Spleen (tissue), 11 donors: ENCODE measurements at regions not wholly inside any gene's neighbourhood (a gene's known extent, or its start where the extent isn't known, plus 50 kb on each side); places are given as distances from the start of the nearest gene placed in this dataset.

ENCODE experiments used
- DNase-seq: peaks from one replicate; pipeline ENCODE4 v3.0.0-alpha.2; 2020
- H3K27ac ChIP-seq, 8 donors: fragments of 200-600 bp; sonication (generic) in 7 of 8; 1 replicate in 4 of 8; 2 replicates in 4 of 8; pipeline versions ENCODE4 v1.5.0 to v1.8.0; 2016 to 2021; ENCODE audit warnings: inconsistent platforms in 4 of 8, mild to moderate bottlenecking in 4 of 8, moderate library complexity in 1 of 8
- H3K27me3 ChIP-seq, 7 donors: fragments of 200-600 bp; sonication (generic) in 6 of 7; replicated peaks in 1 of 7; 1 replicate in 4 of 7; 2 replicates in 3 of 7; pipeline versions ENCODE4 v1.5.0 to v1.8.0; 2016 to 2021; ENCODE audit warnings: inconsistent platforms in 3 of 7, mild to moderate bottlenecking in 1 of 7
- H3K36me3 ChIP-seq, 6 donors: fragments of 200-600 bp; sonication (generic) in 5 of 6; 1 replicate in 4 of 6; 2 replicates in 2 of 6; pipeline versions ENCODE4 v1.5.0 to v1.8.0; 2016 to 2021; ENCODE audit warnings: inconsistent platforms in 2 of 6
- H3K4me1 ChIP-seq, 6 donors: fragments of 200-600 bp; sonication (generic) in 5 of 6; 1 replicate in 3 of 6; 2 replicates in 3 of 6; pipeline versions ENCODE4 v1.5.0 to v1.8.0; 2016 to 2021; ENCODE audit warnings: inconsistent platforms in 3 of 6
- H3K4me3 ChIP-seq, 8 donors: fragments of 200-600 bp; sonication (generic) in 7 of 8; 1 replicate in 4 of 8; 2 replicates in 4 of 8; pipeline versions ENCODE4 v1.5.0 to v1.8.0; 2016 to 2021; ENCODE audit warnings: inconsistent platforms in 4 of 8, mild to moderate bottlenecking in 4 of 8, moderate library complexity in 2 of 8
- H3K9me3 ChIP-seq, 8 donors: fragments of 200-600 bp; sonication (generic) in 7 of 8; 1 replicate in 4 of 8; 2 replicates in 4 of 8; pipeline versions ENCODE4 v1.5.0 to v1.8.0; 2016 to 2021; ENCODE audit warnings: inconsistent platforms in 4 of 8
- POLR2A ChIP-seq, 3 donors: fragments of 450-650 bp; IDR thresholded peaks; one replicate each; pipeline ENCODE4 v1.5.1; 2017; ENCODE audit warnings: antibody characterized with exemption in 3 of 3, mild to moderate bottlenecking in 1 of 3
- POLR2AphosphoS5 ChIP-seq, 3 donors: sonication (generic); formaldehyde crosslinking; IDR thresholded peaks; one replicate each; pipeline ENCODE4 v1.5.1; 2017; ENCODE audit warnings: antibody characterized with exemption in 3 of 3
- WGBS, 5 donors: extraction: QIAGEN DNeasy Blood & Tissue Kit in 3 of 5; methylation state at CpG; one replicate each; pipeline versions ENCODE4 v1.1.5 to v1.1.7; 2013 to 2018; 5-methylcytosine and 5-hydroxymethylcytosine counted together
- intact Hi-C: fragments of 100-400 bp; cut with DNase I; formaldehyde crosslinking; loops from one replicate; pipeline ENCODE4 v1.15.0; 2023; ENCODE audit warnings: low total_unique reads
- TF ChIP-seq, protein P1 (sequence below), 11 experiments: fragments of 200-600 bp in 7 of 11; fragments of 450-650 bp in 4 of 11; sonication (generic) in 4 of 11; IDR thresholded peaks in 8 of 11; conservative IDR thresholded peaks in 3 of 11; 1 replicate in 7 of 11; 2 replicates in 4 of 11; pipeline versions ENCODE4 v1.4.0 to v1.8.0; 2016 to 2021; ENCODE audit warnings: antibody characterized with exemption in 11 of 11, inconsistent platforms in 4 of 11, mild to moderate bottlenecking in 1 of 11
- donor health status: healthy with polysubstance abuse.
- donor health status: DM: no; HTN: no; CAD: no; lungs with moderate emphysema.
- donor health status: DM: no; HTN: no; CAD: no.
- donor health status: Bipolar disorder and iron deficiency.
- donor health status: healthy.
- donor health status: DM: no; HTN: no; CAD: no.
- donor health status: DM: yes; HTN: yes; CAD: no.

DNA sequence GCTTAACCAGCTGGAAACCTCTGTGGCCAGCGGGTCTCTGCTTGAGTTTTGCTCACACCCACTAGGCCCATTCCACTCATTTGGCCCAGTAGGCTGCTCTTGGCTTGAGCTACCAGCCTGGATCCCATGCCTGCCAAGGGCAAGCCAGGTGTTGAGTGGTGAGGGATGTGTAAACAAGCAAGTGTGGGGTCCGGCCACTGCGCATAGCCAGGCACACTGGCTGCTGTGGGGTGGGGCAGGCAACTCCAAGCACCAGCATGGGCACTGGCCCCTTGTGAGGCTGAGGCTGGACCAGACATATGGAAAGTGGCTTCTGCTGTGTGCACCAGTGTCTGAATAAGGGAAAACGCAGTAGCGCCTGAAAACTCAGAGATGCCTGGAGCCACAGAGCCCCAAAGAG lies 732.7 kb downstream of the NR4A2 start:
- Histone ChIP-seq H3K4me1 (no peaks in the 10 kb centered on the region), H3K27me3 (no peaks in the 10 kb centered on the region), H3K4me3 (no peak overlapping the region), H3K36me3 (no peaks in the 10 kb centered on the region), H3K9me3 (peaks cover 0 to 54% (median 26%) of the 10 kb centered on the region in 8 donors), H3K27ac (no peak overlapping the region)
- 80 to 96% (median 92%) methylated on average over 5 of the region's 5 CpGs for WGBS, 5 donors
- TF ChIP-seq POLR2AphosphoS5 (IDR thresholded peaks at IDR 0.05) (no peak), POLR2A (IDR thresholded peaks at IDR 0.05) (no peak)
- TF ChIP-seq, protein P1, sequence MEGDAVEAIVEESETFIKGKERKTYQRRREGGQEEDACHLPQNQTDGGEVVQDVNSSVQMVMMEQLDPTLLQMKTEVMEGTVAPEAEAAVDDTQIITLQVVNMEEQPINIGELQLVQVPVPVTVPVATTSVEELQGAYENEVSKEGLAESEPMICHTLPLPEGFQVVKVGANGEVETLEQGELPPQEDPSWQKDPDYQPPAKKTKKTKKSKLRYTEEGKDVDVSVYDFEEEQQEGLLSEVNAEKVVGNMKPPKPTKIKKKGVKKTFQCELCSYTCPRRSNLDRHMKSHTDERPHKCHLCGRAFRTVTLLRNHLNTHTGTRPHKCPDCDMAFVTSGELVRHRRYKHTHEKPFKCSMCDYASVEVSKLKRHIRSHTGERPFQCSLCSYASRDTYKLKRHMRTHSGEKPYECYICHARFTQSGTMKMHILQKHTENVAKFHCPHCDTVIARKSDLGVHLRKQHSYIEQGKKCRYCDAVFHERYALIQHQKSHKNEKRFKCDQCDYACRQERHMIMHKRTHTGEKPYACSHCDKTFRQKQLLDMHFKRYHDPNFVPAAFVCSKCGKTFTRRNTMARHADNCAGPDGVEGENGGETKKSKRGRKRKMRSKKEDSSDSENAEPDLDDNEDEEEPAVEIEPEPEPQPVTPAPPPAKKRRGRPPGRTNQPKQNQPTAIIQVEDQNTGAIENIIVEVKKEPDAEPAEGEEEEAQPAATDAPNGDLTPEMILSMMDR (IDR thresholded peaks at IDR 0.05 in 8 of 11, conservative IDR thresholded peaks at IDR 0.05 in 3 of 11): no peak
- DNase-seq: peak; percentile 47
- intact Hi-C loops: no loop called here

DNA sequence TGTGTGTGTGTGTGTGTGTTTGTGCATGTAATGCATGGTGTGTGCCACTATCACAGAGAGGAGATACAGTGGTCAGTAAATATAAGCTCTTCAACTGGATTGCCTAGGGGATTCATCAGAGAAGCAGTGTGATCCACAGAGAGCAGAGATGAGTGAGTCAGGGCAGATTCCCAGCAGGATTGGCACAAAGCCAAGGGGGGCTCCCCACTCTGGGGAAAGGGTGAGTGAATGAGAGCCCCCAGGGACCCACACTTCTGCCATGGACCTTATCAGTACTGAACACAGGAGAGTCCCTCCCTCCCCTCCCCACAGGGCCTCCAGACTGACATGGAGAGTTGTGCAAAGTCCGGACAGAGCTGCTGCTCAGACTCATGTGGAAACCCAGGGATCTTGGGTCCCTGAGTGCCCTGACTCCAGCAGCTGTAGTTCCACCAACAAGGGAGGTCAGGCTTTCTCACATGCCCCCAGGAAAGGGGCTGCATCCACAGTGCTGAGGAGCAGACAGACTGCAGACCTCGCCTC lies 748.8 kb downstream of the NR4A2 start:
- intact Hi-C loops: no loop called here

GRCh38 chr2:155574941-155575340 lies 757.6 kb downstream of the NR4A2 start:
- no peak for DNase-seq
- H3K9me3 ChIP-seq: peaks cover 0 to 19% (median 7%) of the 10 kb centered on the region in 8 donors
- TF ChIP-seq, protein P1 (IDR thresholded peaks at IDR 0.05 in 8 of 11, conservative IDR thresholded peaks at IDR 0.05 in 3 of 11): no peak
- TF ChIP-seq POLR2AphosphoS5 (IDR thresholded peaks at IDR 0.05) (no peak), POLR2A (IDR thresholded peaks at IDR 0.05) (no peak)
- H3K27me3 ChIP-seq: no peaks in the 10 kb centered on the region
- no peaks in the 10 kb centered on the region for H3K36me3 ChIP-seq
- 69 to 84% (median 73%) methylated on average over 1 of the region's 1 CpG for WGBS, 5 donors
- H3K27ac ChIP-seq: no peak overlapping the region
- no peak overlapping the region for H3K4me3 ChIP-seq
- H3K4me1 ChIP-seq: no peaks in the 10 kb centered on the region
- intact Hi-C loops: no loop called here

More for the DNA sequence above, 748.8 kb downstream of the NR4A2 start:
- Histone ChIP-seq H3K27ac (no peak overlapping the region), H3K27me3 (no peaks in the 10 kb centered on the region), H3K36me3 (no peaks in the 10 kb centered on the region), H3K9me3 (peaks cover 0 to 30% (median 11%) of the 10 kb centered on the region in 8 donors), H3K4me1 (no peaks in the 10 kb centered on the region), H3K4me3 (no peak overlapping the region)
- WGBS, 5 donors: 36 to 91% (median 82%) methylated on average over 1 to 2 of the region's 2 CpGs
- no peak for DNase-seq
- TF ChIP-seq POLR2AphosphoS5 (IDR thresholded peaks at IDR 0.05): no peak
- no peak for TF ChIP-seq POLR2A (IDR thresholded peaks at IDR 0.05)
- TF ChIP-seq, protein P1 (IDR thresholded peaks at IDR 0.05 in 8 of 11, conservative IDR thresholded peaks at IDR 0.05 in 3 of 11): no peak

GRCh38 chr2:155547571-155547970 lies 785.0 kb downstream of the NR4A2 start:
- WGBS, 5 donors: 87 to 91% (median 90%) methylated on average over 3 of the region's 3 CpGs
- no peak overlapping the region for H3K27ac ChIP-seq

More at GRCh38 chr2:155547571-155547970, 785.0 kb downstream of the NR4A2 start:
- Histone ChIP-seq H3K36me3 (no peaks in the 10 kb centered on the region), H3K4me1 (no peaks in the 10 kb centered on the region), H3K4me3 (peak overlapping the region in 1 of 8 donors; percentile 42), H3K27me3 (no peaks in the 10 kb centered on the region), H3K9me3 (peaks cover 0 to 8% (median 0%) of the 10 kb centered on the region in 8 donors)
- no peak for DNase-seq
- intact Hi-C loops: no loop called here
- TF ChIP-seq POLR2A (IDR thresholded peaks at IDR 0.05) (no peak), POLR2AphosphoS5 (IDR thresholded peaks at IDR 0.05) (no peak)
- TF ChIP-seq, protein P1 (IDR thresholded peaks at IDR 0.05 in 8 of 11, conservative IDR thresholded peaks at IDR 0.05 in 3 of 11): no peak
